AG04449 (cell line): ENCODE measurements at regions not wholly inside any gene's neighbourhood (a gene's known extent, or its start where the extent isn't known, plus 50 kb on each side); places are given as distances from the start of the nearest gene placed in this dataset.

Experiments used
- CTCF ChIA-PET: fragments of 350-600 bp; formaldehyde crosslinking; extraction: SDS; loops from one replicate; lab custom pipeline; 2021; ENCODE audit warnings: antibody characterized with exemption; lab: Yijun Ruan, JAX
- POLR2A ChIA-PET: fragments of 400-600, 350-600 bp; formaldehyde crosslinking; extraction: SDS; loops from one replicate; lab custom pipeline; 2020; ENCODE audit warnings: antibody characterized with exemption, inconsistent platforms; lab: Yijun Ruan, JAX
- DNase-seq: peaks from one replicate; pipeline ENCODE4 v3.0.0-alpha.2; 2010; ENCODE audit warnings: low read depth, low spot score
- H3K4me3 ChIP-seq: 2 replicates; pipeline ENCODE4 v1.5.1; 2011; ENCODE audit warnings: low read depth, mild to moderate bottlenecking, control low read depth, low read length
- CTCF ChIP-seq: IDR thresholded peaks from one replicate; pipeline ENCODE4 v1.5.1; 2011; ENCODE audit warnings: mild to moderate bottlenecking, moderate library complexity, low read length, control low read depth, inconsistent platforms; ENCODE audit not compliant: insufficient read depth; ENCODE audit errors: missing control alignments

- no peak for TF ChIP-seq CTCF
- no peak overlapping the region for H3K4me3 ChIP-seq
- CTCF ChIA-PET, result no interaction called here
- no peak for DNase-seq
- POLR2A ChIA-PET, result no interaction called here
Measured at GRCh38 chr14:84859116-84859515, 670.8 kb upstream of the FLRT2 start.

- ChIA-PET CTCF (no interaction called here), POLR2A (no interaction called here)
- no peak overlapping the region for H3K4me3 ChIP-seq
- DNase-seq, result no peak
- TF ChIP-seq CTCF, result no peak
Measured at GRCh38 chr14:84864548-84865271, 665.2 kb upstream of the FLRT2 start.

GRCh38 chr14:84871734-84872133 lies 658.2 kb upstream of the FLRT2 start:
- ChIA-PET POLR2A (no interaction called here), CTCF (no interaction called here)
- TF ChIP-seq CTCF, result no peak

GRCh38 chr14:84874436-84874835 lies 655.5 kb upstream of the FLRT2 start:
- CTCF ChIA-PET, result no interaction called here
- H3K4me3 ChIP-seq, result no peak overlapping the region
- POLR2A ChIA-PET, result no interaction called here
- no peak for TF ChIP-seq CTCF
- DNase-seq, result no peak

More at GRCh38 chr14:84871734-84872133, 658.2 kb upstream of the FLRT2 start:
- DNase-seq, result no peak
- H3K4me3 ChIP-seq, result no peak overlapping the region

- DNase-seq, result no peak
- H3K4me3 ChIP-seq, result no peak overlapping the region
- POLR2A ChIA-PET, result no interaction called here
- no peak for TF ChIP-seq CTCF
- CTCF ChIA-PET, result no interaction called here
Measured at GRCh38 chr14:84877061-84877460, 652.9 kb upstream of the FLRT2 start.

GRCh38 chr14:84882830-84883229 lies 647.1 kb upstream of the FLRT2 start:
- TF ChIP-seq CTCF, result no peak
- DNase-seq, result no peak
- CTCF ChIA-PET, result no interaction called here
- H3K4me3 ChIP-seq, result no peak overlapping the region
- POLR2A ChIA-PET, result no interaction called here
